Medulla oblongata (tissue), 1 donor: ENCODE measurements at regions not wholly inside any gene's neighbourhood (a gene's known extent, or its start where the extent isn't known, plus 50 kb on each side); places are given as distances from the start of the nearest gene placed in this dataset.
"Not testable (repeated sequence)": the region's sequence is repeated elsewhere in the genome, so short reads cannot be mapped to it uniquely, and the experiment has no call there.

Source experiments
- DNase-seq: peaks from one replicate; pipeline ENCODE4 v3.0.0-alpha.2; 2015; ENCODE audit errors: extremely low spot score

- DNase-seq, result no peak
These were observed 54.0 kb upstream of the BBX start for GRCh38 chr3:107468782-107469181.

- DNase-seq, result not testable (repeated sequence)
These were observed 52.3 kb upstream of the BBX start for GRCh38 chr3:107470496-107470895.
